ENCODE measurements at regions not wholly inside any gene's neighbourhood (a gene's known extent, or its start where the extent isn't known, plus 50 kb on each side); places are given as distances from the start of the nearest gene placed in this dataset.

DNA sequence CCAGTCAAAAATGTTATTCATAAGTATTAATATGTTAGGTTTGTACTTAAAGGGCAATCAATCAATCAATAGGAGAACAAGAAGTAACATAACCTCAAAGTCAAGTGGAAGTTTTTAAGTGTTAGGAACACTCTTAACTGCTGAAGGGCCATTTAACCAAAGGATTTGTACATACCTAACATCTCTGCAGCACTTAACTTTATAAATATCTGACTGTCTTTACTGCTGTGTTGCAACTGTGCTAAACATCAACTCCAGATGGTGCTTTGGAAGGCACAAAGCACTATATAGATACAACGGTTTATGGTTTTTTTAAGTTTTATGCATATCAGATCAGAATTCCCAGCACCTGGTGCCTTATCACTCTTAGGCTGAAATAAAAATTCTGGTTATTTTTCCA lies 604.9 kb upstream of the PTGER4 start:
- Histone ChIP-seq H3K27me3 (ENCODE audit: control insufficient read depth, extremely low read depth, insufficient read depth, low read length) (no peaks in the 10 kb centered on the region), H3K36me3 (ENCODE audit: control insufficient read depth in 2 of 2, extremely low read depth in 1 of 2, insufficient read depth in 2 of 2, low read length in 2 of 2) (no peaks in the 10 kb centered on the region), H3K4me1 (ENCODE audit: control insufficient read depth, extremely low read depth, insufficient read depth, low read length) (no peaks in the 10 kb centered on the region), H3K9me3 (ENCODE audit: control insufficient read depth, low read depth, low read length) (no peaks in the 10 kb centered on the region), H4K20me1 (ENCODE audit: control insufficient read depth, extremely low read depth, insufficient read depth, low read length) (no peaks in the 10 kb centered on the region), H3K9me1 (ENCODE audit: control insufficient read depth, extremely low read depth, insufficient read depth, low read length) (no peaks in the 10 kb centered on the region), H3K27ac (ENCODE audit: control insufficient read depth, insufficient read depth, low read length) (no peak overlapping the region), H3K4me3 (ENCODE audit: control insufficient read depth in 2 of 3, extremely low read depth in 1 of 3, insufficient read depth in 2 of 3, low read depth in 1 of 3, low read length in 3 of 3) (no peak overlapping the region), H3K9ac (ENCODE audit: control insufficient read depth, extremely low read depth, insufficient read depth, low read length) (no peak overlapping the region), H3K4me2 (ENCODE audit: control insufficient read depth, extremely low read depth, insufficient read depth, low read depth, low read length) (no peak overlapping the region), H3K79me2 (ENCODE audit: control insufficient read depth, insufficient read depth, low read length) (no peaks in the 10 kb centered on the region), H2AFZ (ENCODE audit: control insufficient read depth, low read length) (no peak overlapping the region)
- TF ChIP-seq, protein P1, sequence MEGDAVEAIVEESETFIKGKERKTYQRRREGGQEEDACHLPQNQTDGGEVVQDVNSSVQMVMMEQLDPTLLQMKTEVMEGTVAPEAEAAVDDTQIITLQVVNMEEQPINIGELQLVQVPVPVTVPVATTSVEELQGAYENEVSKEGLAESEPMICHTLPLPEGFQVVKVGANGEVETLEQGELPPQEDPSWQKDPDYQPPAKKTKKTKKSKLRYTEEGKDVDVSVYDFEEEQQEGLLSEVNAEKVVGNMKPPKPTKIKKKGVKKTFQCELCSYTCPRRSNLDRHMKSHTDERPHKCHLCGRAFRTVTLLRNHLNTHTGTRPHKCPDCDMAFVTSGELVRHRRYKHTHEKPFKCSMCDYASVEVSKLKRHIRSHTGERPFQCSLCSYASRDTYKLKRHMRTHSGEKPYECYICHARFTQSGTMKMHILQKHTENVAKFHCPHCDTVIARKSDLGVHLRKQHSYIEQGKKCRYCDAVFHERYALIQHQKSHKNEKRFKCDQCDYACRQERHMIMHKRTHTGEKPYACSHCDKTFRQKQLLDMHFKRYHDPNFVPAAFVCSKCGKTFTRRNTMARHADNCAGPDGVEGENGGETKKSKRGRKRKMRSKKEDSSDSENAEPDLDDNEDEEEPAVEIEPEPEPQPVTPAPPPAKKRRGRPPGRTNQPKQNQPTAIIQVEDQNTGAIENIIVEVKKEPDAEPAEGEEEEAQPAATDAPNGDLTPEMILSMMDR (optimal IDR thresholded peaks at IDR 0.05 in 1 of 3, IDR thresholded peaks at IDR 0.05 in 1 of 3, conservative IDR thresholded peaks at IDR 0.05 in 1 of 3; ENCODE audit: extremely low read depth in 1 of 3, insufficient read depth in 2 of 3, low read length in 3 of 3), result no peak
- dilution Hi-C loops (cut with MboI; ENCODE audit: extremely low pct_ligation_motif_present, low sequenced_read_pairs), result no loop called here
- FAIRE-seq (no peak), DNase-seq (ENCODE audit: low read depth, low spot score) (no peak)

DNA sequence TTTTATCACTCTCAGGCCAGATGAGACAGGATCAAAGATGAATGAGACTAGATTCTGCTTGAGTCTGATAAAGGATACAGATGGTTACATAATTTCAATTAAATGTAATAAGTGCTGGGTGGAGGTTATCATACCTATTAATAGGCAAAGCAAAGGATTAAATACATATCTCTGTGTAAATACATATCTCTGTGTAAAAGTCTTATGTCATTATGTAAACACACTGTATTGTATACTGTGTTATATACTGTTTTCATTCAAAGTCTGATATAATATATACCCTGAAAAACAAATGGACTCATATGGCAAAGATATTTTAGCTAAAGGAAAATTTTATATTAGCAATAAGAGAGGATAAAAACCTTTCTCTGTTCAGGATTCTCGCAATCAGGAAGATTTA lies 605.8 kb upstream of the PTGER4 start:
- no peaks in the 10 kb centered on the region for H4K20me1 ChIP-seq (ENCODE audit: control insufficient read depth, extremely low read depth, insufficient read depth, low read length)
- no peak overlapping the region for H3K4me2 ChIP-seq (ENCODE audit: control insufficient read depth, extremely low read depth, insufficient read depth, low read depth, low read length)
- H3K9ac ChIP-seq (ENCODE audit: control insufficient read depth, extremely low read depth, insufficient read depth, low read length), result no peak overlapping the region
- no peaks in the 10 kb centered on the region for H3K9me3 ChIP-seq (ENCODE audit: control insufficient read depth, low read depth, low read length)
- H3K36me3 ChIP-seq (ENCODE audit: control insufficient read depth in 2 of 2, extremely low read depth in 1 of 2, insufficient read depth in 2 of 2, low read length in 2 of 2), result no peaks in the 10 kb centered on the region
- H3K4me1 ChIP-seq (ENCODE audit: control insufficient read depth, extremely low read depth, insufficient read depth, low read length), result no peaks in the 10 kb centered on the region
- H3K9me1 ChIP-seq (ENCODE audit: control insufficient read depth, extremely low read depth, insufficient read depth, low read length), result no peaks in the 10 kb centered on the region
- no peak overlapping the region for H3K4me3 ChIP-seq (ENCODE audit: control insufficient read depth in 2 of 3, extremely low read depth in 1 of 3, insufficient read depth in 2 of 3, low read depth in 1 of 3, low read length in 3 of 3)
- FAIRE-seq (no peak), DNase-seq (ENCODE audit: low read depth, low spot score) (no peak)
- no peak overlapping the region for H3K27ac ChIP-seq (ENCODE audit: control insufficient read depth, insufficient read depth, low read length)
- TF ChIP-seq EZH2 (IDR thresholded peaks at IDR 0.05; ENCODE audit: low read length), result no peak
- TF ChIP-seq, protein P1 (optimal IDR thresholded peaks at IDR 0.05 in 1 of 3, IDR thresholded peaks at IDR 0.05 in 1 of 3, conservative IDR thresholded peaks at IDR 0.05 in 1 of 3; ENCODE audit: extremely low read depth in 1 of 3, insufficient read depth in 2 of 3, low read length in 3 of 3), result no peak
- no peaks in the 10 kb centered on the region for H3K79me2 ChIP-seq (ENCODE audit: control insufficient read depth, insufficient read depth, low read length)
- dilution Hi-C loops (cut with MboI; ENCODE audit: extremely low pct_ligation_motif_present, low sequenced_read_pairs), result no loop called here
- no peaks in the 10 kb centered on the region for H3K27me3 ChIP-seq (ENCODE audit: control insufficient read depth, extremely low read depth, insufficient read depth, low read length)
- no peak overlapping the region for H2AFZ ChIP-seq (ENCODE audit: control insufficient read depth, low read length)
